NOMO-1 (cell line): ENCODE measurements at regions not wholly inside any gene's neighbourhood (a gene's known extent, or its start where the extent isn't known, plus 50 kb on each side); places are given as distances from the start of the nearest gene placed in this dataset.
"Not testable (repeated sequence)": the region's sequence is repeated elsewhere in the genome, so short reads cannot be mapped to it uniquely, and the experiment has no call there.

Experiments
- DNase-seq, 2 experiments: peaks; one replicate each; lab custom pipeline; 2025; ENCODE audit not compliant: unreplicated experiment in 2 of 2; lab: John Stamatoyannopoulos, UW

- DNase-seq: no peak
These were observed 328.8 kb upstream of the SUCLG2 start for GRCh38 chr3:67983166-67983565.

- DNase-seq: no peak
These were observed 326.7 kb upstream of the SUCLG2 start for GRCh38 chr3:67981077-67981476.

GRCh38 chr3:67979342-67979741, 324.9 kb upstream of the SUCLG2 start:
- DNase-seq: no peak

GRCh38 chr3:67977762-67978161, 323.4 kb upstream of the SUCLG2 start:
- no peak for DNase-seq

GRCh38 chr3:67976663-67977062, 322.3 kb upstream of the SUCLG2 start:
- no peak for DNase-seq

GRCh38 chr3:67964596-67964995, 310.2 kb upstream of the SUCLG2 start:
- no peak for DNase-seq

- DNase-seq: no peak
These were observed 302.9 kb upstream of the SUCLG2 start for GRCh38 chr3:67957268-67957667.

- no peak for DNase-seq
These were observed 293.5 kb upstream of the SUCLG2 start for GRCh38 chr3:67947808-67948508.

- DNase-seq: no peak
These were observed 292.0 kb upstream of the SUCLG2 start for GRCh38 chr3:67946436-67946835.

GRCh38 chr3:67943546-67943945, 289.1 kb upstream of the SUCLG2 start:
- no peak for DNase-seq

GRCh38 chr3:67941433-67942030, 287.1 kb upstream of the SUCLG2 start:
- DNase-seq: no peak

GRCh38 chr3:67940210-67940952, 286.0 kb upstream of the SUCLG2 start:
- peak in 1 of 2 experiments; percentile 0 for DNase-seq

GRCh38 chr3:67937498-67938118, 283.2 kb upstream of the SUCLG2 start:
- no peak for DNase-seq

GRCh38 chr3:67930394-67930793, 276.0 kb upstream of the SUCLG2 start:
- not testable (repeated sequence) for DNase-seq

- no peak for DNase-seq
These were observed 269.4 kb upstream of the SUCLG2 start for GRCh38 chr3:67923796-67924195.

GRCh38 chr3:67920969-67921368, 266.6 kb upstream of the SUCLG2 start:
- DNase-seq: no peak

GRCh38 chr3:67920311-67920710, 265.9 kb upstream of the SUCLG2 start:
- DNase-seq: no peak

GRCh38 chr3:67916353-67916752, 261.9 kb upstream of the SUCLG2 start:
- DNase-seq: no peak

- DNase-seq: no peak
These were observed 253.3 kb upstream of the SUCLG2 start for GRCh38 chr3:67907735-67908134.

- no peak for DNase-seq
These were observed 251.8 kb upstream of the SUCLG2 start for GRCh38 chr3:67906261-67906660.

GRCh38 chr3:67901681-67902080, 247.3 kb upstream of the SUCLG2 start:
- DNase-seq: no peak
